Glomerular endothelial cell (primary cell): ENCODE measurements at regions not wholly inside any gene's neighbourhood (a gene's known extent, or its start where the extent isn't known, plus 50 kb on each side); places are given as distances from the start of the nearest gene placed in this dataset.
"Not testable (repeated sequence)": the region's sequence is repeated elsewhere in the genome, so short reads cannot be mapped to it uniquely, and the experiment has no call there.

Experiments
- DNase-seq: peaks from one replicate; pipeline ENCODE4 v3.0.0-alpha.2; 2011; ENCODE audit warnings: low read depth, low spot score; ENCODE audit errors: extremely low read depth

GRCh38 chr12:43255522-43256111 is 296.4 kb downstream of the ADAMTS20 start:
- DNase-seq, result no peak

- no peak for DNase-seq
Measured at GRCh38 chr12:43252585-43252984, 299.4 kb downstream of the ADAMTS20 start.

GRCh38 chr12:43245947-43246346 is 306.1 kb downstream of the ADAMTS20 start:
- no peak for DNase-seq

- DNase-seq, result no peak
Measured at GRCh38 chr12:43241986-43242385, 310.0 kb downstream of the ADAMTS20 start.

- DNase-seq, result peak; percentile 92
Measured at GRCh38 chr12:43238281-43238680, 313.7 kb downstream of the ADAMTS20 start.

GRCh38 chr12:43237238-43237879 is 314.6 kb downstream of the ADAMTS20 start:
- DNase-seq, result no peak

GRCh38 chr12:43235721-43236120 is 316.3 kb downstream of the ADAMTS20 start:
- DNase-seq, result no peak

- no peak for DNase-seq
Measured at GRCh38 chr12:43233861-43234260, 318.1 kb downstream of the ADAMTS20 start.

- no peak for DNase-seq
Measured at GRCh38 chr12:43226151-43226550, 325.9 kb downstream of the ADAMTS20 start.

- DNase-seq, result not testable (repeated sequence)
Measured at GRCh38 chr12:43224190-43224805, 327.7 kb downstream of the ADAMTS20 start.

GRCh38 chr12:43222796-43223195 is 329.2 kb downstream of the ADAMTS20 start:
- no peak for DNase-seq

GRCh38 chr12:43221216-43221615 is 330.8 kb downstream of the ADAMTS20 start:
- no peak for DNase-seq

GRCh38 chr12:43216490-43216889 is 335.5 kb downstream of the ADAMTS20 start:
- no peak for DNase-seq

- no peak for DNase-seq
Measured at GRCh38 chr12:43214166-43214565, 337.8 kb downstream of the ADAMTS20 start.

- DNase-seq, result no peak
Measured at GRCh38 chr12:43213608-43214007, 338.4 kb downstream of the ADAMTS20 start.

GRCh38 chr12:43210485-43211192 is 341.4 kb downstream of the ADAMTS20 start:
- DNase-seq, result no peak

- no peak for DNase-seq
Measured at GRCh38 chr12:43208627-43209026, 343.4 kb downstream of the ADAMTS20 start.

- DNase-seq, result no peak
Measured at GRCh38 chr12:43208221-43208620, 343.8 kb downstream of the ADAMTS20 start.

- DNase-seq, result no peak
Measured at GRCh38 chr12:43206396-43206795, 345.6 kb downstream of the ADAMTS20 start.

- no peak for DNase-seq
Measured at GRCh38 chr12:43198608-43199007, 353.4 kb downstream of the ADAMTS20 start.

GRCh38 chr12:43196268-43196907 is 355.6 kb downstream of the ADAMTS20 start:
- no peak for DNase-seq
